NCI-H2107 treated with DMSO at 0.1 percent for 48 hours (cell line): ENCODE measurements at regions not wholly inside any gene's neighbourhood (a gene's known extent, or its start where the extent isn't known, plus 50 kb on each side); places are given as distances from the start of the nearest gene placed in this dataset.

Experiments
- DNase-seq: peaks from one replicate; lab custom pipeline; 2025; ENCODE audit not compliant: unreplicated experiment; lab: John Stamatoyannopoulos, UW

GRCh38 chr13:31853643-31854326, 114.5 kb downstream of the RXFP2 start:
- no peak for DNase-seq

GRCh38 chr13:31859571-31859970, 120.2 kb downstream of the RXFP2 start:
- peak; percentile 19 for DNase-seq

GRCh38 chr13:31860002-31860401, 120.7 kb downstream of the RXFP2 start:
- no peak for DNase-seq

DNA sequence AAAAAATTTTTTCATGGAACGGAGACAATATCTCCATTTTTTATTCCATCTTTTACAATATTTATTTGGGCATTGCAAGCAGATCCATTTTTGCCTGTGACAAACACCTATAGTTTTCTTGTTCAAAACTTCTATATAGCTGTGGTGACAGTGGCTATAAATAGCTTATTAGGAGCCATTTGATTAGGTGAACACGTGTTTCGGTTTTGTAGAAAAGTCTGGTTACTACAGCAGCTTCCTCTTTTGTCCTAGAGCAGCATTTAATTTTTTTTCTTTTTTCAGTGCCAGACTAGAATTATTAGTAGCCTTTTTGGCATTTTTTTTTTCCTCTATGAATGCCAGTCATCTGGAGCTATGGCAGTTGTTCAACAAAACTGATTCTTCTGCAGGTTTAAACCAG, 123.5 kb downstream of the RXFP2 start:
- no peak for DNase-seq

DNA sequence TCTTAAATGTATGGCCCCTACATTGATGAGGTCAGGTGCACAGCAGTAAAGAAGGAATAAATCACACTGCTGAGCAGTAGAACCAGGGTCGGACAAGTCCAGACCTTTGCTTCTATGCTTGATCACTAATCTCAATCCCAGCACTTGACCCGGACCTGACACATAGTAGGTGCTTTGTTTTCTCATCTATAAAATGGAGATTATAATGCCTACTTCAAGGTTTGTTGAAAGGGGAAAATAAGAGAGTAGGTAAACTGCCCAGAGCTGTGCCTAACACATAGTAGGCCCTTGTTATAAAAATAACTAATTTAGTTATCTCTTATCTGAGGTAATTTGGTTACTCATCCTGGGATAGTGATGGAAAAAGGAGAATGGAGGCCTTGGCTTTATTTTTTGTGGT, 125.0 kb downstream of the RXFP2 start:
- DNase-seq, result no peak

DNA sequence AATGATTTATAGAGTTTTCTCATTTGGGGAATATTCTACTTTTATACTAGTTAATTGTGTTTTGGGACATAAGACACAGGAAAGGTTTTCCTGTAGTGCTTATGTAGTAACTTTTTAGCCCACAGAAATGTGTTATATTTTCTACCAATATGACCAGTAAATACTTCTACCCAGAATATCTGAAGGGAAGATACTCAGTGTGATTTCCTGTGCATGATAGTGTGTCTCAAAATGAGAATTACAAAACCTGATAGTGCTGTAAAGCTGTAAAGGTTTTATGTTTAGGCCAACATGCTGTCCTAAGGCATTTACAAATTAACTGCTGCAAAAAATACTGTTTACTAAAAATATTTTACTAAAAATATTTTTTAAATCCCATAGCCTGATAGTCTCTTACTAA, 126.8 kb downstream of the RXFP2 start:
- DNase-seq, result no peak

- DNase-seq, result no peak
Observed at GRCh38 chr13:31867709-31868108, 128.4 kb downstream of the RXFP2 start.

- DNase-seq, result no peak
Observed at GRCh38 chr13:31869582-31869981, 130.3 kb downstream of the RXFP2 start.

DNA sequence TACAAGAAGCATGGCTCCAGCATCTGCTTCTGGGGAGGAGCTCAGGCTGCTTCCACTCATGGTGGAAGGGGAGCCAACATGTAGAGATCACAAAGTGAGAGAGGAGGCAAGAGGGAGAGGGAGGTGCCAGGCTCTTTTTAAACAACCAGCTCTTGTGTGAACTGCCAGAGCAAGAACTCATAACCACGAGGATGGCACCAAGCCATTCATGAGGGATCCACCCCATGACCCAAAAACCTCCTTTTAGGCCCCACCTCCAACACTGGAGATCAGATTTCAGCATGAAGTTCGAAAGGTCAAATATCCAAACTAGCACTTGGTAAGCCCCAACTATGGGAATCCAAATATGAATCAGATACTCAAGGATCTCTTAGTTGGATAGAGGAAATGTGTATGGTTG, 131.2 kb downstream of the RXFP2 start:
- DNase-seq, result no peak

- no peak for DNase-seq
Observed at GRCh38 chr13:31873145-31873544, 133.8 kb downstream of the RXFP2 start.

- no peak for DNase-seq
Observed at GRCh38 chr13:31875134-31875533, 135.8 kb downstream of the RXFP2 start.

DNA sequence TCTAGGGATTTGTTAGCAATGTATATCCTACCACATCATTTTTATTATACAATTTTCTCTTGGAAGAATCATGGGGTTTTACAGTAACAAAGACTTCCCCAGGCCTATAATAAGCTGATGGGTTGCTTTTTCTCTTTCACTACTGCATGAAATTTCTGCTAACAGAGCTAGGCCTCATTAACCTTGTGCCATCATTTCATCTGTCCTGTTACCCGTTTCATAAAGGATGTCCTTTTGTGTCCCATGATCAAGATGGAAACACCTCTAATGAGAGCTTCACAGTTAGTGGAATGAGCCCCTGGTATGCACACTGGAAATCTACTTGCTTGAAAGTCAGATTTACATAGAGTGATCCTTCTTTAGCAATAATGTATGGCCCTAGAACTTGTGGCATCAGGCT, 138.7 kb downstream of the RXFP2 start:
- no peak for DNase-seq

GRCh38 chr13:31878495-31878894, 139.2 kb downstream of the RXFP2 start:
- DNase-seq, result no peak

- peak; percentile 16 for DNase-seq
Observed at GRCh38 chr13:31878955-31879354, 139.6 kb downstream of the RXFP2 start.

DNA sequence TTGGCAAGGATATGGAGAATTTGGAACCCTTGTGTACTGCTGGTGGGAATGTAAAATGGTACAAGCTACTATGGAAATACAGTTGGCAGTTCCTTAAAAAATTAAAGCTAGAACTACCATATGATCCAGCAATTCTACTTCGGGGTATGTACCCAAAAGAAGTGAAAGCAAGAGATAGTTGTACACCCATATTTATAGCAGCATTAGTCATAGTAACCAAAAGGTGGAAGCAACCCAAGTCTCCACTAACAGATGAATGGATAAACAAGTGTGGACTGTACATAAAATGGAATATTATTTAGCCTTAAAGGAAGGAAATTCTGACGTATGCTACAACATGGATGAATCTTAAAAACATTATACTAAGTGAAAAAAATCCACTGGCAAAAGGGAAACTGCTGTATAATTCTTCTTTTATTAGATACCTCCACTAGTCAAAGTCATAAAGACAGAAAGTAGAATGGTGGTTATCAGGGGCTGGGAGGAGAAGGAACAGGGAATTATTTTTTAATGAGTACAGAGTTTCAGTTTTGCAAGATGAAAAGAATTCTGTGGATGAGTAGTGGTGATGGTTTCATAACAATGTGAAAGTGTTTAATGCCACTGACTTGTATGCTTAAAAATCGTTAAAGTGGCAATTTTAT, 141.6 kb downstream of the RXFP2 start:
- no peak for DNase-seq

GRCh38 chr13:31881495-31881882, 142.2 kb downstream of the RXFP2 start:
- DNase-seq, result no peak

GRCh38 chr13:31882794-31883193, 143.5 kb downstream of the RXFP2 start:
- DNase-seq, result no peak

- DNase-seq, result no peak
Observed at GRCh38 chr13:31884556-31884955, 145.2 kb downstream of the RXFP2 start.

GRCh38 chr13:31885994-31886393, 145.6 kb upstream of the FRY start:
- DNase-seq, result no peak

GRCh38 chr13:31887286-31887685, 144.3 kb upstream of the FRY start:
- no peak for DNase-seq

DNA sequence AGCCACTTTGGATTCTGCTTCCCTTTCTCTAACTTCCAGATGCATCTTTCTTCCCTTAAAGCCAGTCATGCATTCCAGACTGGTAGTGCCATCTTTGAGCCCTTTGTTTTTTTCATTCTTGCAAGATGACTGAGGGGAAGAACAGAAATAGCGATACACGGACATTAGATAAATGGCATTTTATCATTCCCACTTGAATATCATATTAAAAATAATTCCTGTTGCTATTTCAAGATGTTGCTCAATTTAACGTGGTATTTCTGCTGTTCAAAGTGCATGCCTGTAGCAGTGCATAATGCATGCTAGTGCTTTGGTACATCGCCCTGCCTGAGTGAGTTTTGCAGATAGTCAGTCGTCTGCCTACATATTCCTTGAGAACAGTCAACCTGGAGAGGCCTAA, 140.6 kb upstream of the FRY start:
- DNase-seq, result no peak

GRCh38 chr13:31891472-31891871, 140.1 kb upstream of the FRY start:
- DNase-seq, result no peak

DNA sequence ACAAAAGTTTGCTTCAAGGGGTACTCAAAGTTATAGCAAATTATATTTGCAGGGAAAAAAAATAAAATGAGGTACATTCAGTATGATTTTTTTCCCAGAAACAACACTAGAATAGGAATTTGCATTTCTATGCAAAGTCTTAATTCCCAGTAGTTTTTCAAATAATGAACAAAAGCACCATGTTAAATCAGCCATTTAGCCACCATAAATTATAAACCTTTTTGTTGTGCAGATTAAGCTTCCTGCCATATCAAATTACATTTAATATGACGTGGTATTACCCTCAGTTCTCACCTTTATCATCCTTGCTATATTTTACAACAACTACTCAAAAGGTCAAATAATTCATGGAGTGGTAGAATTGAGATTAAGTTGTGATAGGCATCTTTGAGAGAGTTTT, 136.6 kb upstream of the FRY start:
- no peak for DNase-seq
